GM18858 (cell line): ENCODE measurements at regions not wholly inside any gene's neighbourhood (a gene's known extent, or its start where the extent isn't known, plus 50 kb on each side); places are given as distances from the start of the nearest gene placed in this dataset.

Source experiments
- ATAC-seq: cut with Tn5 transposase; IDR thresholded peaks from one replicate; pipeline ENCODE4 v1.9.1; 2021; ENCODE audit not compliant: unreplicated experiment

DNA sequence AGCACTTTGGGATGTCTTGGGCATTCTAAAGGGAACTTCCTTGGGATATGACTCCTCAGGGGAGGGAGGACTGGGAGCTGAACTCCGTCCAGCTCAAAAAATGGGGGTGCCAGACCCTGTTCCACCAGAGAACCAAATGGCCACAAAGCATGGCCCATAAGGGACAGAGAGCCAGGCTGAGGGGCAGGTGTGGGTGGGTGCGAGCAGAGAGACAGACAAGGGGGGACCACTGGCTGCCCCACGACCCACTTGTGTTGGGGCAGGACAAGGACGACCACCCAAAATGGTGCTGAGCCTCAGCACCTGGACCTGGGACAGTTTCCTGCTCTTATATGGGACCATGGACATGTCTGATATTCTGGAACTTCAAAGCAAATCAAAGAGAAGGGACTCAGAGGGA lies 148.2 kb upstream of the MLN start:
- no peak for ATAC-seq

DNA sequence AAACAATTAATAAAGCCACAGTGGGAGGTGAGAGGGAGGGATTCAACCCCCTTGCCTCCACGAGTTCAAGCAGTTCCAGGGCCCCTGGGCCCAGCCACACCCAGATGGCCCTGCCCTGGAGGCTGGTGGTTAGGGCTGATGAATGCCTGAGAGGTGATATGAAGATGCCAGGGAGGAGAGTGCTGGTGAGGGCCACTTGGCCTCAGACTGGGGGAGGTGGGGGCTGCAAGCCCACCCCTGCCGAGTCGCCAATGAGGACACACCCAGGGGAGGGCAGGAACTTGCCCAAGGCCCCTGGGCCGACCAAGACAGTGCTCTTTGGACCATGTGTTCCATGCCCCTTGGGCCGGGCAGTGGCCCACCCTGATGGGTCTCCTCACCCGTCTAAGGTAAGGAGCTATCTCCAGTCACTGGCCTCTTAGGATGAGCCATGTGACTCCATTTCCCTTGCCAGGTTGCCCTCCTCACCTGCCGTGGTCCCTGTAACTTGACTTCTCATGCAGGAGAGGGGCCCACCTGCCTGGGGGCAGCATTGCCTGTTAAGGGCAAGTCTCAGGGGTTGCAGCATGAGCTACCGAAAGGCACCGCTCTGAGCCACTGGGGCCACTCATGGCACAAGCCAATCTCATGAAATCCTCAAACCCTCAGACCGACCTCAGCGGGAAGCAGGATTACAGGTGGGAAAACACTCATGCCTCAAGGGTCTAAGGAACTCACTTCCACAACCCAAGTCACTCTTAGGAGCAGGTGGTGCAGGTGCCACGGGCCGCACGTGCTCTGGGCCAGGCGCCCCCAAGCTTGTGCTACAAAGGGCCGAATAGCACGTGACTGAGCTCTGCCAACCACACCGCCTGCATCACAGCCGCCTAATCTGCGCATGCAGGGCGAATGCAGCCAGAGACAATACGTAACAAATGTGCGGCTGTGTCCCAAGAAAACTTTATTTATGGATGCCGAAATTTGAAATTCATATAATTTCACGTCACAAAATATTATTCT lies 147.4 kb upstream of the MLN start:
- no peak for ATAC-seq

DNA sequence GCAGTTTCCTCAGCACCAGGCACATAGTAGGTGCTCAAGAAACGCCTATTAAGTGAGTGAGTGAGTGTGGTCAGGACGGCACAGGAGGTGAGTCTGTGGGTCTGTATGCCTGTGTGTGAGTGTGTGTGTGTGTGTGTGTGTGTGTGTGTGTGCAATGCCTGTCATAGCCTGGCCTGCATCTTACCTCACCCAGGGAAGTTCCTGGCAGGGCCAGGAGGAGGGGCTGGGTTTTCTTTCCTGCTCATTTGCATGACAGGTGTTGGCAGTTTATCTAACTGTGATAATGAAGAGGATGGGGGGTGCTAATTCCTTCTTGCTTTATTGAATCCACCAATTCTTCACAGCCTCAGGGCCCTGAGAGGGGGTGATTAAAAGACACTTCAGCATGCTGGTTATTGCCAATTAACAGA lies 146.7 kb upstream of the MLN start:
- ATAC-seq = no peak

DNA sequence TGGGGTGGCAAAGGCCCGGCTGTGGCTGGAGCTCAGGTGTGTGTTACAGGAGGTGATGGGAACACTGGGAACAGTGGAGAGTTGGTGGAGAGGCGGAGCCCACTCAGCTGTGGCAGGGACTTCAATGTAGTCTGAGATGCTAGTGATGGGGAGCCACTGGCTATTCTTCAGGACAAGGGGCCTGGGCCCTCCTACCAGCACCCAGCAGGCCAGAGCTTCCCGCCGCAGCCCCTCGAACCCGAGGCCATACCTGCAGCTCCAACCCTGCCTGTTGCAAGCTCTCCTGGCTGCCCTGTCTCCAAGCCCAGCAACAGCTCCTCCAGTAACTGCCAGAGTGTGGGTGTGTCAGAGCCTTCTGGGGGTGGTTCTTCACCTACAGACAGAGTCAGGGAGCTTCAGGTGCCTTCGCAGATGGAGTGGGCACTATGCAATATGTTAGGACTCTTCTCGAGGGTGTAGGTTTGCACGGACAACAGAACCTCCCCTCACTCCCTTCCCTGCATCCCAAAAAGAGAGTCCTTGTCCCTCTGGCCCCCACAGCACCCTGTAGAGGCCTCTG lies 146.2 kb upstream of the MLN start:
- no peak for ATAC-seq

DNA sequence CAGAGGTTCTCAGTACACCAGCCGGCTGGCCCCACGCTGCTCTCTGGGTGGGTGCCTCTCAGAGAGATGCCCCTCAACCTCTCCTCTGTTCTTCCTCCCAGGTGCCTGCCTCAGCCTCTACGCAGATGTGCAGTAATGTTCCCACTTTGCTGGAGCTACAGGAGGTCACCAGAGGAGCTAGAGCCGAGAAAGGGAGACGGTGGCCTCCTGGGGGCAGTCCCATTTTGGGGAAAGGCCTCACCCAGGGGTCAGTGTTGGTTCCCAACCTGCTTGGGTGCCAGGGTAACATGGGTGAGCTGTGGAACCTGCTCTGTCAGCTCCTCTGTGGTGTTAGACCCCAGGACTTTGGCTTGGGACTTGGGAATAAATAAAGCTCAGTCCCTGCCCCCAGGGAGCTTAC lies 145.3 kb upstream of the MLN start:
- no peak for ATAC-seq

DNA sequence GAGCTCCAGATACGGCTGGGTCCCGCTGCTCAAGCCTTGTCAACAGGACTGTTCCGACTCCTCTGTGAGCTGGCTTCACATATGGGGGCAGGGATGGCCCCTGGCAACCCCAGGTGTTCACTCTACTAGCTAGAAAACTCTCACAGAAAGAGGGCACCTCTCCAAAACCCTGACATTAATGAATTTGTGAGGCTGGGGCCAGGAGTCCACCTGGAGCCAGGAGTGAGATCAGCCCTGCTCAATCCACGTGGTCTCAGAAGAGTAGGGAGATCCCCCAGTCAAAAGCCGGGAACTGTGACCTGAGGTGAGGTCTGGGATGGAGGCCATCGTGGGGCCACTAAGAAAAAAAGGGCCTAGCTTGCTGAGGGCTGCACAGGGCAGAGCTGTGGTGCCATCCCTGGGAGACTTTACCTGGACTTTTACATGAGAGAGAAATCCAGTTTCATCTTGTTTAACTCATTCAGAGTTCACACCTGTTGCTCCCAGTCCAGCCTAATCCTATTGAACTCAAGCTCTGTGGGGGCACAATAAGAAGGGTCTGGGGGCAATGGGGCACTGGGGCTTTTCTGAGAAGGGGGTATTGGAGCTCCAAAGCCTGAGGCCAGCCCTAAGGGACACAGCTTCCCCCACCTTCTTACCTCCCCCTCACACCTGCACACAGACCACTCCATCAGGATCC lies 144.3 kb upstream of the MLN start:
- no peak for ATAC-seq

DNA sequence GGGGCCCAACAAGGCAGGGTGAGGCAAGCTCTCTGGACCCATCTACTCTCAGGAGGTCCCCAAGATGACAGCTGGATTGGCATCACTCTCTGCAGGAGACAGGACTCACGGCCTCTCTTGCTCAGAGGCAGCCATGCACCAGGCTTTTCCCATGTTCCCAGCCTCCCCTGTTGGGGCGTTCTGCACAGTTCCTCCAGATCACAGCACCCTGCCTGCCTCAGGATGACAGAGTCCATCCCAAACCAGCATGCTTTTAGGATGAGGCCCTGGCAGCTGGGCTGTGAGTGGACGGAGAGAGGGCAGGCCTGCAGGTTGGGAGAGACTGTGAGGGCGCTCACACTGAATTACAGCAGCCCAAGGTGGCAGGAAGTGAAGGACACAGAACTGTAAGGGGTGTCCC lies 143.2 kb upstream of the MLN start:
- ATAC-seq = no peak

DNA sequence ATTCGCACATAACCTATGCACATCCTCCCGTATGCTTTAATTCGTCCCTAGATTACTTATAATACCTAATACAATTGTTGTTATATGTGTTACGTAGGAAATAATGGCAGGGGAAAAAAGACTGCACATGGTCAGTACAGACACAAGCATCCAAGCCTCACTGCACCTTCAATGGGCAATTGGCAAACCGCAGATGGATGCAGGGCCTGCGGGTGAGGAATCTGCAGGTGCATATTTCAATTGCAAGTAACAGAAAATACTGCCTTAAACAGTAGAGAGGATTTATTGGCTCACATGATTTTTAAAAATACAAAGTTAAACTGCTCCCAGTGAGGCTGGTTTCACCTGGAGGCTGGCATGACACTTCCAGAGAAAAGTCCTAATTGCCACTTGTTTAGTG lies 142.1 kb upstream of the MLN start:
- no peak for ATAC-seq

DNA sequence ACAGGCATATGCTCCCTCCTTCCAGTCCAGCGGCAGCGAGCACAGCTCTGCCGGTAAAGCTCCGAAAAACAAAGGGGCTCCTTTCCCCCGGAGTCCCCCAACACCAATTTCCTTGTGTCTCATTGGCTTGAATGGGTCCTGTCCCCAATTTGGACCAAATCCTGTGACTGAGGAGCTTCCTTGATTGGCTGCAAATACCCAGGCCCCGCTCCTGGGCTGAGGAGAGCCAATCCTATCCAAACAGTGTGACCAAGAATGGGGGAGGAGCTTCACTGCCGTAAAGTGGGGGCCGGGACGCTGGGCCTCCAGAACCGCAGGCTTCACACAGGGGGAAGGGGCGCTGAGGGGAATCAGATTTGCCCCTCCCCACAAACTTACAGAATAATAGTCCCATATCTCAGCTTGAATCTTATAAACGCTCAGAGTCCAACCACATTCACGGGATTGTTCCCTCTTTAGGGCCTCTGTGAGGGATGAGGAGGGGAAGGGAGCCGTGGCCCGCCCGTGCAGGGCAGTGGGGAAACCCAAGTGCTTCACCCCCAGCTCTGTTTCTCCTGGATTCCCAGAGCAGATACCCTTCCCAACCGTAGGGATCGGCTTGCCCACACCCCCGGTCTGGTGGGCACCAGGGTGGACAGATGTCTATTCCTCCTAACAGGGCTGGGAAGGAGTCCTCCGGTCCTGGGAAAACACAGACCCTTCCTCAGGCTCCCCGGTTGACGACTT lies 141.0 kb upstream of the MLN start:
- ATAC-seq = no peak

DNA sequence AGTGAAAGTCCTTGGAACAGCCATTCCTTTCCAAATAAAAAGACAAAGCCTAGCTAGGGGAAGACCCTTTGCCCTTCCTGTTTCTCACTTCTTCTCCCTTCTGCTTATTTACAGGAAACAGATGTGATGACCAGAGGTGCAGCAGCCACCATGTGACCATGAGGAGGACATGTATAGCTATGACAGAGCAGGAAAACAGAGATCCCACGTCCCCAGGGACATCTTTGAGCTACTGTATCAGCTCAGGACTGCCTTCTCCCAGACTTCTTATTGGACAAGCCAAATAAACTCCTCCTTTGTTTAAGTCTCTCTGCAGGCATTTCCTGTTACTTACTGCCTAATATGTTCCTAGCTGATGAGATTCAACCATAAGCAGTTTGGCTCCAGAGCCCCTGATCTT lies 133.1 kb upstream of the MLN start:
- no peak for ATAC-seq

DNA sequence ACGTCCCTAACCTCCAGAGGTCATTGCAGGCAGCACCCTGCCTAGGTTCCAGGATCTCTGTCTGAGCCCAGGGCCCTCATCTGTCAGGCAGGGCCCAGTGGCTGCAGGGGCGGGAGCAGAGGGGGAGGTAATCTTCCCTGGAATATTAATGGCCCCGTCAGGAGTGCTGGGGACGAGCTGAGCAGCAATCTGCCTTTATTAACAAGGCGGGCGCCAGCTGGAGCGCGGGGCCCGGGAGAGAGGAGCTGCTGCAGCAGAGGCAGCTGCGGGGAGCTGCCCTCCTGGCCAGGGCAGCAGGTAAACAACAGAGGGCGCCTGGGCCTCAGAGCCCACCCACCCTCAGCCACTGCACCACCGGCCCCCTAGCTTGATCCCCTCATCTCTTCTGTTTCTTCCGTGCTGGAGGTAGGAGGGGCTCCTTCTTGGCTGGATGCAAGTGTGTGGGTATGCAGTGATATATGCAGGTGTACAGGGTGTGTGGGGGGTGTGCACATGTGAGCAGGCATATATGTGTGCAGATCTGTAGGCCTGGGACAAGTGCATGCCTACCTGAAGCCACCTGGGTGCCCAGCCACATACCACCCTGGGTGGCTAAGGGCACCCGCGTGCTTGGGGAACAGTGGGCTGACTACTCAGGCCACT lies 131.8 kb upstream of the MLN start:
- ATAC-seq = no peak

DNA sequence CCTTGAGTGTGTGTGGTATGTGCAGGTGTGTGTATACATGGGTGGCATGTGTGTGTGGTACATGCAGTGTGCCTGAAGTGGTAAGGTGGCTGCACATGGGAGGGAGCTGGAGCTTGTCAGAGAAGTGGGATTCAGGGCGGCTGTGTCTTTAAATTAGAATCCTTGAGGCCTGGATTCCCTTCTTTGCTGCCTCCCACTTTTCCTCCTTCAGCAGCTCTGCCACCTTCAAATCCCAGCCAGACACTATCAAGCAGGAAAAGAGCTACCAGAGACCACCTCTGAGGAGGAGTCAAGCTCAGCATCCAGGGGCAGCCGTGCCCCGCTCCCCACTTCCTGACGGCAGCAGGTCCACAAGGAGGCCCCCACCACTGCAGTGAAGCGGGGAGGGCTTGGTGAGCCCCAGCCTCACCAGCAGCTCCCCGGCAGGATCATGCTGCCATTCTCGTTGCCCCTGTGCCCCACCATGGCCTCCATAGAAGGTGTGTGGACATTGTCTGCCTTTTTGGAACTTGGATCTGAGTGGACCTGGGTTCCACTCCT lies 131.0 kb upstream of the MLN start:
- no peak for ATAC-seq

DNA sequence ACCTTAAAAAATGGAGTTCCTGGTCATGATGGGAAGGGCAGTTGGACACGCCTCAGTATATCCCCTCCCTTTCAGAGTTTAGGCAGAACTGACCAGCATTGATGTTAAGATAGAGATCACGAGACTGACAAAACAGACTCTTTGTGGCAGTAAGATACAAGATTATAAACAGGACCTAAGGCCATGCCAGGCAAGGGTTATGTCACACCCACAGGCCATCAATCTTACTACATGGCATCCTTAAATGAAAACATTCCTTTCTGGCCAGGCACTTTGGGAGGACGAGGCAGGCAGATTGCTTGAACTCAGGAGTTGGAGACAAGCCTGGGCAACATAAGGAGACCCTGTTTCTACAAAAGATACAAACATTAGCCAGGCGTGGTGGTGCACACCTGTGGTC lies 129.3 kb upstream of the MLN start:
- no peak for ATAC-seq

DNA sequence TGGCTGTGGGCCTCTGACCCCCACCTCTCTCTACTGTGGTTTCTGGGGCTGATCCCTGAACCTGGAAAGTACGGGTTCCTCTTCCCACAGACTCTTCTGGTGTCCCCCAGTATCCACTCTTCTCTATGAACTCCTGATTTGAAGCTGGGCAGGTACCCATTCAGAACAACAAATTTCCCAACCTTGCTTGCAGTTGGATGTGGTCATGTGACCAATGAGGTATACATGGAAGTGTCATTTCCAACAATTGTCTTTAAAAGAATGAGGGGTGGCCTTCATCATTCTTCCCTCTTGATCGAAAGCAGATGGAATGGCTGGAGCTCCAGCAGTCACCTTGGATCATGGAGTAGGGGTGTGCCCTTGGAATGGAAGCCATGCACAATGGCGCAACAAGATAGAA lies 128.0 kb upstream of the MLN start:
- ATAC-seq = no peak

DNA sequence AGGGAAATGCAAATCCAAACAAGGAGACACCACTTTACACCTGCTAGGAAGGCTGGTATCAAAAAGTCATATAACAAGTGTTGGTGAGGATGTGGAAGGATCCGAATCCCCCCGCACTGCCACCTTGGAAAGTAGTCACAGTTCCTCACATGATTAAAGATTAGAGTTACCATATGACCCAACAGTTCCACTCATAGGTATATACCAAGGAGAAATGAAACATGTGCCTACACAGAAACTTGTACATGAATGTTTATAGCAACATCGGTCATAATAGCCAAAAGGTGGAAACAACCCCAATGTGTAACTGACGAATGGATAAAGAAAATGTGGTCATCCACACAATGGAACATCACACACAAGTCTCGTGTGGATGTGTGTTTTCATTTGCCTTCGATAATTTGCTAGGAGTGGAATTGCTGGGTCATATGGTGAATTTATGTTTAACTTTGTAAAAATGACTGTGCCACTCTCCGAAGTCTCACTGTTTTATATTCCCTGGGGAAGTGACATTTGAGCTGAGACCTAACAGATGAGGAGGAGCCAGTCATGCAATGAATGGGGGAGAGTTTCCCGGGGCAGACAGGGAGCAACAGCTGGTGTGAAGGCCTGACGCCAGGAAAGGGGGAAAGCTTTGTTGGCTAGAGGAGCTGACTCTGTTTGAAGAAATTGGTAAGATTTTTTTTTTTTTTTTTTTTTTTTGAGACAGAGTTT lies 125.9 kb upstream of the MLN start:
- no peak for ATAC-seq

DNA sequence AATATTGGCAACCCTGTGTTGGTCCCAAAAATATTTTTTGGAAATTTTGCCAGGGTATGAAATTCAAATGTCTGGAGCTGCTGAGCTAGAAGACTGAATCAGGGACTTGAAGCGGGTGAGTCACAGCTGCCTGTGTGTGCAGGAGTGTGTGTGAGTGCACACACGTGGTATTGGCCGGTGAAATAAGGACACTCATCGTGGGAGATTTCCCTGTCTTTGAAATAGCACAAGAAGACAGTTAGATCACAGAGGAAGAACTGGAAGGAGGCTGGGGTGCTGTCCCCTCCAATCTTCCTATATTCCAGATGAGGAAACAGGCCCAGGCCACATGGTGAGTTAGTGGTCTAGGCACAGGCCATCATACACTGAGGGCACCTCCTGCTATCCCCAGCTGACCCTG lies 123.8 kb upstream of the MLN start:
- no peak for ATAC-seq

DNA sequence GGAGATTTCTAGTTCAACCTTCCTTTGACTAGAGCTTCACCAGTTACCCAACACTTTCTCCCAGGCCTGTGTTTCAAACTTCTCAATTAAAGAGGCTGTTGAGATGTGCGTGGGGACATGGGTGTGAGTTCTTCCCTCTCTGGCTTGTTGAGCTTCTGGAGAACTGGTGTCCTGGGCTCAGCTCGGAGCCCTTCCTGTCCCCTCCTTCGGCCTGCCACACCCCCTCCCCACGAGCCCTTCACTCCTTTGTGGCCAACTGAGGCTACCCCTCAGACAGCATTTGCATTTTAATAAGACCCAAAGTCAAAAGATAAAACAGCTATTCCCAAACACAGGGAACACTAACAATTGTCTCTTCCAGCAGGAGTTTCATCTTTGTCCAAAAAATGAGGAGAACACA lies 123.3 kb upstream of the MLN start:
- ATAC-seq = no peak

DNA sequence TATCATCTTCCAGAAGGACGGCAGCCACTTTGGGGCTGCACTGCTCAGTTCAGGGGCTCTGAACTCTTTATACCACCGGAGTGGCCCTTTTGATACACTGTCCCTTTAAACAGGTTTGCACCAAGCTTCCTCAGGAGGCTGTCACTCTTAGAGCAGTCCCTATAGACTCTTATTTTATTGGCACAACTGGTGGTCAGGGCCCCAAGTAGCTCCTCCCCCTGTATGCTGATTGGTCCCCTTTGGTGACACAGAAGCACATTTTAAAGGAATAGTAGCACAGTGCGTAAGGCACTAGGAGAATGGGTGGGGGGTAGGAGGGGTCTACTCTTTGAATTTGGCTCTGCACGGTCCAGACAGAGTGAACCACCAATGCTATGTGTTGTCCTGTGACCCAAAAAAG lies 122.6 kb upstream of the MLN start:
- no peak for ATAC-seq

DNA sequence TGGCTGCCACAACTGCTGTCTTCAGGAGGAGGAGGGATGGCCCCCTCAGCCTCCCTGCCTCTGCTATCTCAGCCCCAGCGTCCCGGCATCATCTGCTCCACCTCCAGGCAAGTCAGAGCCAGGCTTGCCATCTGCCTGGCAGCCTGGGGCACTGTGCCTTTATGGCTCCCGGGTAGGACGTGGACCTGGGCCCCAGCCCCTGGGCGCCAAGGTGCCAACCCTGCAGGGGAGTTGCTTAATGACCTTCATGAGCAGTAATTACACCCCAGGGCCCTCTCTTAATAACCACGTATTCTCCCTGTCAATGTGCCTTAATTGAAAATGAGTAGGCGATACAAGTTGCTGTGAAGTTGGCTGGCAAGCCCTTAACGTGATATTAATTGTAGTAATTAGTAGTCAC lies 122.1 kb upstream of the MLN start:
- no peak for ATAC-seq

DNA sequence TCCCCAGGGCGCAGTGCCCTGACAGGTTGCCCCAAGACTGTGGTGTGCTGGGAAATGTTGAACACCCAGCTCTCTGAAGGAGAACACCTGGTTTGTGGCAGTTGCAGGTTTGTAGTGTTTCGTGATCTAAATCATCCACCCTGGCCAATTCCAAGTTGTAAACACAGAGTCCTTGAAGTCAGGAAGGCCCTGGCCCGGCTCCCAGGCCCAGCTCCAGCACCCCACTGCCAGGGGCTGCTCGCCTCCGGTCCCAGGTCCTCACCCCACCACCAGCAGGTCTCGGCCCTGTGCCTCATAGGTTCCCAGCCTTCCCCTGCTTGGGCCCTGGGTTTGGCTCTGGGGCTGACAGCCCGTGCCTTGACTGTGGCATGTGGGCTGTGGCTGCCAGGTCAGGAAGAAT lies 121.4 kb upstream of the MLN start:
- ATAC-seq = no peak
